A673 (cell line): ENCODE measurements at regions not wholly inside any gene's neighbourhood (a gene's known extent, or its start where the extent isn't known, plus 50 kb on each side); places are given as distances from the start of the nearest gene placed in this dataset.

Experiments used
- BruUV-seq: library from RNA; stranded (reverse); fragments of 400-500 nt; replicated peaks from 2 replicates; lab custom pipeline; 2021; lab: Mats Ljungman, UMichigan
- CTCF ChIA-PET: fragments of 300-600 bp; sonication (Branson Sonifier 250); formaldehyde crosslinking; loops from one replicate; lab custom pipeline; 2022; ENCODE audit warnings: antibody characterized with exemption; lab: Charles Lee
- POLR2A ChIA-PET: fragments of 300-600 bp; sonication (Branson Sonifier 250); formaldehyde crosslinking; loops from one replicate; lab custom pipeline; 2022; ENCODE audit warnings: antibody characterized with exemption; ENCODE audit not compliant: low non-redundant PET; lab: Charles Lee
- DNase-seq: peaks from one replicate; pipeline ENCODE4 v3.0.0-alpha.2; 2015; ENCODE audit warnings: low spot score
- H3K27ac ChIP-seq: fragments of 200-600 bp; sonication (generic); 2 replicates; pipeline ENCODE4 v1.5.1; 2016; ENCODE audit warnings: mixed run types, low read depth, mild to moderate bottlenecking, mixed read lengths, antibody characterized with exemption, low read length; ENCODE audit not compliant: poor library complexity, severe bottlenecking
- H3K27me3 ChIP-seq: fragments of 200-600 bp; sonication (generic); replicated peaks from 2 replicates; pipeline ENCODE4 v1.6.1; 2017; ENCODE audit warnings: mixed run types, low read depth, mild to moderate bottlenecking, mixed read lengths, antibody characterized with exemption, low read length; ENCODE audit not compliant: insufficient read depth, poor library complexity
- H3K36me3 ChIP-seq: fragments of 200-600 bp; sonication (generic); 2 replicates; pipeline ENCODE4 v1.6.1; 2016; ENCODE audit warnings: mixed run types, mild to moderate bottlenecking, mixed read lengths, antibody characterized with exemption, low read length; ENCODE audit not compliant: insufficient read depth, poor library complexity, severe bottlenecking
- H3K4me1 ChIP-seq: fragments of 200-600 bp; sonication (generic); 2 replicates; pipeline ENCODE4 v1.6.1; 2017; ENCODE audit warnings: mixed run types, mild to moderate bottlenecking, mixed read lengths, antibody characterized with exemption, low read length; ENCODE audit not compliant: insufficient read depth, poor library complexity, severe bottlenecking
- H3K4me3 ChIP-seq: fragments of 200-600 bp; sonication (generic); 2 replicates; pipeline ENCODE4 v1.5.1; 2016; ENCODE audit warnings: low read depth, mixed run types, mild to moderate bottlenecking, mixed read lengths, low read length; ENCODE audit not compliant: poor library complexity, severe bottlenecking
- H3K9me3 ChIP-seq: fragments of 200-600 bp; sonication (generic); 2 replicates; pipeline ENCODE4 v1.6.1; 2016; ENCODE audit warnings: mixed run types, low read depth, mild to moderate bottlenecking, mixed read lengths, antibody characterized with exemption, low read length; ENCODE audit not compliant: poor library complexity, severe bottlenecking
- EZH2 ChIP-seq: fragments of 200-600 bp; sonication (generic); IDR thresholded peaks from 2 replicates; pipeline ENCODE4 v1.6.1; 2017; ENCODE audit warnings: borderline replicate concordance, low read depth, mild to moderate bottlenecking, mixed read lengths, antibody characterized with exemption, low read length; ENCODE audit not compliant: poor library complexity, severe bottlenecking
- intact Hi-C: fragments of 100-400 bp; cut with micrococcal nuclease; formaldehyde crosslinking; loops from one replicate; pipeline ENCODE4 v1.10.0; 2022; ENCODE audit not compliant: unreplicated experiment
- TF ChIP-seq, protein P1 (sequence below): fragments of 300-800, 200-600 bp; sonication (generic); conservative IDR thresholded peaks from 2 replicates; pipeline ENCODE4 v1.5.1; 2017; ENCODE audit warnings: low read depth, mild to moderate bottlenecking, antibody characterized with exemption, low read length, moderate library complexity, mixed read lengths

DNA sequence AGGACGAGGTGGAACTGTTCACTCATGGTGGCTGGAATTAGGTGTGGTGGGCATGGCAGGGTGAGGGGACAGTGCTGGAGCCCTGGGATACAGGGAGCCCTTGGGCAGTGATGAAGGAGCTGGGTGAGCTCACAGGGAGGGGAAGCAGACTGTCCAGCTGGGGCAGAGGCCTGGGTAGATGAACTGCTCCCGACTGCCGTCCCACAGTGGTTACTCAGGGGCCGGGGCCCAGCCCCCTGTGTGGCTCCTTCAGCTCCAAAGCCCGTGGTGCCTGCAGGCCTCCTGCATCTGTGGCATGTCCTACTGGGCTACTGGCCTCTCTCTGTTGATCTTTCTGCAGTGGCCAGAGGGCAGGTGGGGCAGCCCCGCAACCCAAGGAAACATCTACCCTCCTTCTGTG, 661.1 kb downstream of the NPHP4 start:
- no peak overlapping the region for H3K27ac ChIP-seq
- POLR2A ChIA-PET, result no interaction called here
- TF ChIP-seq, protein P1, sequence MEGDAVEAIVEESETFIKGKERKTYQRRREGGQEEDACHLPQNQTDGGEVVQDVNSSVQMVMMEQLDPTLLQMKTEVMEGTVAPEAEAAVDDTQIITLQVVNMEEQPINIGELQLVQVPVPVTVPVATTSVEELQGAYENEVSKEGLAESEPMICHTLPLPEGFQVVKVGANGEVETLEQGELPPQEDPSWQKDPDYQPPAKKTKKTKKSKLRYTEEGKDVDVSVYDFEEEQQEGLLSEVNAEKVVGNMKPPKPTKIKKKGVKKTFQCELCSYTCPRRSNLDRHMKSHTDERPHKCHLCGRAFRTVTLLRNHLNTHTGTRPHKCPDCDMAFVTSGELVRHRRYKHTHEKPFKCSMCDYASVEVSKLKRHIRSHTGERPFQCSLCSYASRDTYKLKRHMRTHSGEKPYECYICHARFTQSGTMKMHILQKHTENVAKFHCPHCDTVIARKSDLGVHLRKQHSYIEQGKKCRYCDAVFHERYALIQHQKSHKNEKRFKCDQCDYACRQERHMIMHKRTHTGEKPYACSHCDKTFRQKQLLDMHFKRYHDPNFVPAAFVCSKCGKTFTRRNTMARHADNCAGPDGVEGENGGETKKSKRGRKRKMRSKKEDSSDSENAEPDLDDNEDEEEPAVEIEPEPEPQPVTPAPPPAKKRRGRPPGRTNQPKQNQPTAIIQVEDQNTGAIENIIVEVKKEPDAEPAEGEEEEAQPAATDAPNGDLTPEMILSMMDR, result no peak
- no peak for TF ChIP-seq EZH2
- H3K4me3 ChIP-seq, result no peak overlapping the region
- peaks cover 7% of the 10 kb centered on the region for H3K9me3 ChIP-seq
- H3K4me1 ChIP-seq, result no peaks in the 10 kb centered on the region
- BruUV-seq, result no TSS peak
- CTCF ChIA-PET, result no interaction called here
- DNase-seq, result no peak
- H3K36me3 ChIP-seq, result no peaks in the 10 kb centered on the region
- H3K27me3 ChIP-seq, result no peaks in the 10 kb centered on the region
- intact Hi-C loops, result no loop called here

- H3K9me3 ChIP-seq, result peaks cover 7% of the 10 kb centered on the region
- BruUV-seq, result no TSS peak
- no peak for DNase-seq
- no peak for TF ChIP-seq EZH2
- TF ChIP-seq, protein P1, result no peak
- ChIA-PET POLR2A (no interaction called here), CTCF (no interaction called here)
- H3K36me3 ChIP-seq, result no peaks in the 10 kb centered on the region
- no peaks in the 10 kb centered on the region for H3K4me1 ChIP-seq
- H3K27me3 ChIP-seq, result no peaks in the 10 kb centered on the region
- intact Hi-C loops, result no loop called here
- H3K4me3 ChIP-seq, result no peak overlapping the region
- H3K27ac ChIP-seq, result no peak overlapping the region
Measured at GRCh38 chr1:5329068-5329739, 663.0 kb downstream of the NPHP4 start.

GRCh38 chr1:5324883-5325282, 667.3 kb downstream of the NPHP4 start:
- Histone ChIP-seq H3K9me3 (peaks cover 7% of the 10 kb centered on the region), H3K27me3 (no peaks in the 10 kb centered on the region), H3K27ac (no peak overlapping the region), H3K4me1 (no peaks in the 10 kb centered on the region), H3K36me3 (no peaks in the 10 kb centered on the region), H3K4me3 (no peak overlapping the region)
- ChIA-PET POLR2A (no interaction called here), CTCF (no interaction called here)
- intact Hi-C loops, result no loop called here
- no TSS peak for BruUV-seq
- no peak for DNase-seq
- TF ChIP-seq EZH2, result no peak
- TF ChIP-seq, protein P1, result no peak
